Lower lobe of right lung (tissue), 2 donors: ENCODE measurements at regions not wholly inside any gene's neighbourhood (a gene's known extent, or its start where the extent isn't known, plus 50 kb on each side); places are given as distances from the start of the nearest gene placed in this dataset.

Experiments used
- ATAC-seq, 2 donors: fragments of 200-7000 bp; cut with Tn5 transposase; one replicate each; pipeline ENCODE4 v1.9.1; 2020 to 2022; ENCODE audit warnings: mild to moderate bottlenecking in 2 of 2, moderate library complexity in 2 of 2
- DNase-seq: peaks from one replicate; pipeline ENCODE4 v3.0.0-alpha.2; 2020
- H3K27ac ChIP-seq: fragments of 200-600 bp; one replicate; pipeline ENCODE4 v1.8.0; 2022
- H3K27me3 ChIP-seq: fragments of 200-600 bp; one replicate; pipeline ENCODE4 v1.8.0; 2022; ENCODE audit warnings: low read depth
- H3K36me3 ChIP-seq: fragments of 200-600 bp; one replicate; pipeline ENCODE4 v1.8.0; 2022; ENCODE audit warnings: mild to moderate bottlenecking
- H3K4me1 ChIP-seq: fragments of 200-600 bp; one replicate; pipeline ENCODE4 v1.8.0; 2022
- H3K4me3 ChIP-seq: fragments of 200-600 bp; one replicate; pipeline ENCODE4 v1.8.0; 2022; ENCODE audit warnings: mild to moderate bottlenecking
- H3K9me3 ChIP-seq: fragments of 200-600 bp; one replicate; pipeline ENCODE4 v1.8.0; 2022
- intact Hi-C: fragments of 100-400 bp; cut with DNase I; formaldehyde crosslinking; loops from one replicate; pipeline ENCODE4 v1.11.0; 2022
- TF ChIP-seq, protein P1 (sequence below): fragments of 200-600 bp; IDR thresholded peaks from one replicate; pipeline ENCODE4 v1.8.0; 2022; ENCODE audit warnings: antibody characterized with exemption, mild to moderate bottlenecking
- donor health status: DM: no; HTN: yes; CAD: no; lungs with severe emphysema.

- intact Hi-C loops = no loop called here
- no peaks in the 10 kb centered on the region for H3K27me3 ChIP-seq
- H3K27ac ChIP-seq = no peak overlapping the region
- ATAC-seq (no peak), DNase-seq (no peak)
- no peak overlapping the region for H3K4me3 ChIP-seq
- no peaks in the 10 kb centered on the region for H3K9me3 ChIP-seq
- TF ChIP-seq, protein P1, sequence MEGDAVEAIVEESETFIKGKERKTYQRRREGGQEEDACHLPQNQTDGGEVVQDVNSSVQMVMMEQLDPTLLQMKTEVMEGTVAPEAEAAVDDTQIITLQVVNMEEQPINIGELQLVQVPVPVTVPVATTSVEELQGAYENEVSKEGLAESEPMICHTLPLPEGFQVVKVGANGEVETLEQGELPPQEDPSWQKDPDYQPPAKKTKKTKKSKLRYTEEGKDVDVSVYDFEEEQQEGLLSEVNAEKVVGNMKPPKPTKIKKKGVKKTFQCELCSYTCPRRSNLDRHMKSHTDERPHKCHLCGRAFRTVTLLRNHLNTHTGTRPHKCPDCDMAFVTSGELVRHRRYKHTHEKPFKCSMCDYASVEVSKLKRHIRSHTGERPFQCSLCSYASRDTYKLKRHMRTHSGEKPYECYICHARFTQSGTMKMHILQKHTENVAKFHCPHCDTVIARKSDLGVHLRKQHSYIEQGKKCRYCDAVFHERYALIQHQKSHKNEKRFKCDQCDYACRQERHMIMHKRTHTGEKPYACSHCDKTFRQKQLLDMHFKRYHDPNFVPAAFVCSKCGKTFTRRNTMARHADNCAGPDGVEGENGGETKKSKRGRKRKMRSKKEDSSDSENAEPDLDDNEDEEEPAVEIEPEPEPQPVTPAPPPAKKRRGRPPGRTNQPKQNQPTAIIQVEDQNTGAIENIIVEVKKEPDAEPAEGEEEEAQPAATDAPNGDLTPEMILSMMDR = no peak
- no peaks in the 10 kb centered on the region for H3K36me3 ChIP-seq
- no peaks in the 10 kb centered on the region for H3K4me1 ChIP-seq
Observed at GRCh38 chr10:44463511-44464121, 78.7 kb upstream of the CXCL12 start.

- Histone ChIP-seq H3K36me3 (no peaks in the 10 kb centered on the region), H3K27me3 (peaks cover 3% of the 10 kb centered on the region), H3K4me1 (no peaks in the 10 kb centered on the region), H3K9me3 (no peaks in the 10 kb centered on the region), H3K27ac (no peak overlapping the region), H3K4me3 (no peak overlapping the region)
- TF ChIP-seq, protein P1 = no peak
- ATAC-seq = no peak
- no peak for DNase-seq
- intact Hi-C loops = no loop called here
Observed at GRCh38 chr10:44464503-44464902, 79.6 kb upstream of the CXCL12 start.

GRCh38 chr10:44465401-44466115 lies 80.7 kb upstream of the CXCL12 start:
- TF ChIP-seq, protein P1 = no peak
- ATAC-seq (no peak), DNase-seq (no peak)
- Histone ChIP-seq H3K4me3 (no peak overlapping the region), H3K27ac (no peak overlapping the region), H3K27me3 (peaks cover 3% of the 10 kb centered on the region), H3K4me1 (no peaks in the 10 kb centered on the region), H3K36me3 (no peaks in the 10 kb centered on the region), H3K9me3 (no peaks in the 10 kb centered on the region)
- intact Hi-C loops = no loop called here

- TF ChIP-seq, protein P1 = no peak
- no peak for ATAC-seq
- no peak for DNase-seq
Observed at GRCh38 chr10:44466236-44466635, 81.3 kb upstream of the CXCL12 start.

GRCh38 chr10:44467090-44467489 lies 82.2 kb upstream of the CXCL12 start:
- intact Hi-C loops = no loop called here
- H3K4me3 ChIP-seq = no peak overlapping the region
- ATAC-seq = no peak
- no peak overlapping the region for H3K27ac ChIP-seq
- TF ChIP-seq, protein P1 = no peak
- H3K36me3 ChIP-seq = no peaks in the 10 kb centered on the region
- no peaks in the 10 kb centered on the region for H3K4me1 ChIP-seq
- H3K27me3 ChIP-seq = peaks cover 3% of the 10 kb centered on the region
- DNase-seq = no peak
- no peaks in the 10 kb centered on the region for H3K9me3 ChIP-seq

More at GRCh38 chr10:44466236-44466635, 81.3 kb upstream of the CXCL12 start:
- Histone ChIP-seq H3K9me3 (no peaks in the 10 kb centered on the region), H3K4me1 (no peaks in the 10 kb centered on the region), H3K36me3 (no peaks in the 10 kb centered on the region), H3K27ac (no peak overlapping the region), H3K4me3 (no peak overlapping the region), H3K27me3 (peaks cover 3% of the 10 kb centered on the region)
- intact Hi-C loops = no loop called here
